K562 (cell line): ENCODE measurements at regions not wholly inside any gene's neighbourhood (a gene's known extent, or its start where the extent isn't known, plus 50 kb on each side); places are given as distances from the start of the nearest gene placed in this dataset.

ENCODE experiments used
- POLR2AphosphoS2 ChIP-seq: IDR thresholded peaks from 2 replicates; pipeline ENCODE4 v1.6.1; 2012; ENCODE audit warnings: low read length, improper control_type of control experiment
- ZBTB11 ChIP-seq, 3 experiments: fragments of 200-800 bp in 1 of 3; fragments of 250-450 bp in 1 of 3; fragments of 450-650 bp in 1 of 3; sonication (Bioruptor Pico) in 1 of 3; sonication (Bioruptor generic) in 1 of 3; formaldehyde crosslinking in 1 of 3; IDR thresholded peaks; 2 replicates each; pipeline versions ENCODE4 v1.6.1 to v1.8.0; 2016 to 2022; ENCODE audit warnings: mild to moderate bottlenecking in 2 of 3, missing genetic modification characterization in 2 of 3, missing compliant biosample characterization in 1 of 3, moderate library complexity in 1 of 3
- ZNF274 ChIP-seq: IDR thresholded peaks from 2 replicates; pipeline ENCODE4 v1.6.1; 2011; ENCODE audit warnings: low read depth, mild to moderate bottlenecking, low read length, moderate library complexity, borderline replicate concordance

DNA sequence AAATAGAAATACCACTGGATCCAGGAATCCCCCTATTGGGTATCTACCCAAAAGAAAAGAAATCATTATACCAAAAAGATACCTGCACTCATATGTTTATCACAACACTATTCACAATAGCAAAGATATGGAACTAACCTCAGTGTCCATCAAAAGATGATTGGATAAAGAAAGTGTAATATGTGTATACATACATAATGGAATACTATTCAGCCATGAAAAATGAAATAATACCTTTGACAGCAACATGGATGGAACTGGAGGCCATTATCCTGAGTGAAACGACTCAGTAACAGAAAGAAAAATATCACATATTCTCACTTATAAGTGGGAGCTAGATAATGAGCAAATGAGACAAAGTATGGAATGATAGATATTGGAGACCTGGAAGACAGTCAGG, 74.2 kb upstream of the TLR3 start:
- TF ChIP-seq ZNF274 (no peak), ZBTB11 (CRISPR knock-in tag; IDR thresholded peaks at IDR 0.05) (no peak), POLR2AphosphoS2 (no peak)
